ENCODE measurements at regions not wholly inside any gene's neighbourhood (a gene's known extent, or its start where the extent isn't known, plus 50 kb on each side); places are given as distances from the start of the nearest gene placed in this dataset.

DNA sequence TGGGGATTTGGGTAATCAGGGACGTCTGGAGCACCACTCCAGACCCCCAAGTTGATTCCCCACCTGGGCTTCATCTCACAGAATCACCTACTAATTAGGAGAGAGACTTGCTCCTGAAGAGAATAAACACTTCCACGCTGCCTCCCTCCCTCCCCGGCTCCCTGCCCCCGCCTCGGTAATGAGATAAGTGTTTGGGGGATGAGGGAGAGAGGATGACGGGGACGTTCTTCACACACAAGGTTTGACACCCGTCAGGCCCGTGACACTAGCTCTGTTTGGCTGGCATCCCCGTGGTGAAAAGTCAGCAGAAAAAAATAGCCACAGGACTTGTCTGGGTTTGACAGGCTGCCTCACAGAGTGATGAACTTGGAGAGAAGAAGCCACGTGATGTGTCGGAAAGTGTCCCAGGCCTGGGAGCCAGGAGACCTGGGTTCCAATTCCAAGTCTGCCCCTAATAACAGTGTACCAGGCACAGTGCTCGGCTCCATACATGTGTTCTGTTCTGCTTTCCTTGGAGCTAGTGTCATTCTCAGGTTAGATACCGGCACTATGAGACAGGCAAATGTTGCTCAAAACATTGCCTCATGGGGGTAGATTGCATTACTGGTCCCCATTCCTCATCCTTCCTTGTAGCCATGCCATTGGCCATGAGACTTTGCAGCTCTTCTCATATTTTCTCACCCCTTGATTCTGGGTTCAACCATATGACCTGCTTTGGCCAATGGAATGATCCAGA lies 578.0 kb downstream of the BCOR start:
- Histone ChIP-seq H3K27me3 (ENCODE audit: control insufficient read depth, insufficient read depth, low read length) (peaks cover 16% of the 10 kb centered on the region), H3K4me3 (ENCODE audit: low read depth, low read length) (no peak overlapping the region), H3K36me3 (ENCODE audit: control insufficient read depth, insufficient read depth, low read length) (no peaks in the 10 kb centered on the region)
- DNase-seq (ENCODE audit: low read depth): no peak
- TF ChIP-seq, protein P1, sequence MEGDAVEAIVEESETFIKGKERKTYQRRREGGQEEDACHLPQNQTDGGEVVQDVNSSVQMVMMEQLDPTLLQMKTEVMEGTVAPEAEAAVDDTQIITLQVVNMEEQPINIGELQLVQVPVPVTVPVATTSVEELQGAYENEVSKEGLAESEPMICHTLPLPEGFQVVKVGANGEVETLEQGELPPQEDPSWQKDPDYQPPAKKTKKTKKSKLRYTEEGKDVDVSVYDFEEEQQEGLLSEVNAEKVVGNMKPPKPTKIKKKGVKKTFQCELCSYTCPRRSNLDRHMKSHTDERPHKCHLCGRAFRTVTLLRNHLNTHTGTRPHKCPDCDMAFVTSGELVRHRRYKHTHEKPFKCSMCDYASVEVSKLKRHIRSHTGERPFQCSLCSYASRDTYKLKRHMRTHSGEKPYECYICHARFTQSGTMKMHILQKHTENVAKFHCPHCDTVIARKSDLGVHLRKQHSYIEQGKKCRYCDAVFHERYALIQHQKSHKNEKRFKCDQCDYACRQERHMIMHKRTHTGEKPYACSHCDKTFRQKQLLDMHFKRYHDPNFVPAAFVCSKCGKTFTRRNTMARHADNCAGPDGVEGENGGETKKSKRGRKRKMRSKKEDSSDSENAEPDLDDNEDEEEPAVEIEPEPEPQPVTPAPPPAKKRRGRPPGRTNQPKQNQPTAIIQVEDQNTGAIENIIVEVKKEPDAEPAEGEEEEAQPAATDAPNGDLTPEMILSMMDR (IDR thresholded peaks at IDR 0.05; ENCODE audit: insufficient read depth, low read length, poor library complexity, severe bottlenecking): no peak

DNA sequence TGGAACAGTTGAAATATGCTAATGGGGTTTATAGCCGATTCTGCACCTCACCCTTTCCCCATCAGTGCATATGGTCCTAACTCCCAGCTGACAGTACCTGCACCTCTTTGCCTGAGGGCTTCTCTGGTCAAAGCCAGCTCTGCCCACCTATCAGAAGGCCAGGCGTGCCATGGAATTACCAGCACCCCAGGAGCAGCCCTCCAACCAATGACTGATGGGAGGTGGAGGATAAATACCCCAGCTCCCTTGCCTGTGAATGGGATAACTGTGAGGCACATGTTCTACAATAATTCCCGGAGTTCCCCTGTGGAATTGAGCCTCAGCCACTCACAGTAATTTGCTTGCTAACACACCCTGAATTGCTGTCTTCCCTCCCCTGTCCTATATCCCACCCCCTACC lies 572.0 kb downstream of the BCOR start:
- Histone ChIP-seq H3K27me3 (ENCODE audit: control insufficient read depth, insufficient read depth, low read length) (peaks cover 2% of the 10 kb centered on the region), H3K36me3 (ENCODE audit: control insufficient read depth, insufficient read depth, low read length) (no peaks in the 10 kb centered on the region), H3K4me3 (ENCODE audit: low read depth, low read length) (no peak overlapping the region)
- no peak for DNase-seq (ENCODE audit: low read depth)
- TF ChIP-seq, protein P1 (IDR thresholded peaks at IDR 0.05; ENCODE audit: insufficient read depth, low read length, poor library complexity, severe bottlenecking): no peak

DNA sequence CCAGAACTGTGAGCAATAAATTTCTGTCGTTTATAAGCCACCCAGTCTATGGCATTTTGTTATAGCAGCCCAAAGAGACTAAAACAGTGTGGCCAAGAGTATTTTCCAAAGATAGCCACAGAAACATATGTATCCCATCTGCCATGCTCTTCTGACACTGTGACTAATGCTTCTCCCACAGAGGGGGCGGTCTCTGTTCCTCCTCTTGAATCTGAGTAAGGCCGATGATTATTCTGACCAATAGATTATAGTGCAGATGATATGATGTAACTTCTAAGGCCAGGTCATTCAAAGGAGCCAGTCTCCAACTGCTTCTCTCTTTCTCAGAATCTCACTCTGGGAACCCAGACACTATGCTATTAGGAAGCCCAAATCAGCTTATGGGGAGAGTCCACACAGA lies 570.7 kb downstream of the BCOR start:
- H3K4me3 ChIP-seq (ENCODE audit: low read depth, low read length): no peak overlapping the region
- H3K36me3 ChIP-seq (ENCODE audit: control insufficient read depth, insufficient read depth, low read length): no peaks in the 10 kb centered on the region
- no peak for DNase-seq (ENCODE audit: low read depth)
- peaks cover 2% of the 10 kb centered on the region for H3K27me3 ChIP-seq (ENCODE audit: control insufficient read depth, insufficient read depth, low read length)
- TF ChIP-seq, protein P1 (IDR thresholded peaks at IDR 0.05; ENCODE audit: insufficient read depth, low read length, poor library complexity, severe bottlenecking): no peak

DNA sequence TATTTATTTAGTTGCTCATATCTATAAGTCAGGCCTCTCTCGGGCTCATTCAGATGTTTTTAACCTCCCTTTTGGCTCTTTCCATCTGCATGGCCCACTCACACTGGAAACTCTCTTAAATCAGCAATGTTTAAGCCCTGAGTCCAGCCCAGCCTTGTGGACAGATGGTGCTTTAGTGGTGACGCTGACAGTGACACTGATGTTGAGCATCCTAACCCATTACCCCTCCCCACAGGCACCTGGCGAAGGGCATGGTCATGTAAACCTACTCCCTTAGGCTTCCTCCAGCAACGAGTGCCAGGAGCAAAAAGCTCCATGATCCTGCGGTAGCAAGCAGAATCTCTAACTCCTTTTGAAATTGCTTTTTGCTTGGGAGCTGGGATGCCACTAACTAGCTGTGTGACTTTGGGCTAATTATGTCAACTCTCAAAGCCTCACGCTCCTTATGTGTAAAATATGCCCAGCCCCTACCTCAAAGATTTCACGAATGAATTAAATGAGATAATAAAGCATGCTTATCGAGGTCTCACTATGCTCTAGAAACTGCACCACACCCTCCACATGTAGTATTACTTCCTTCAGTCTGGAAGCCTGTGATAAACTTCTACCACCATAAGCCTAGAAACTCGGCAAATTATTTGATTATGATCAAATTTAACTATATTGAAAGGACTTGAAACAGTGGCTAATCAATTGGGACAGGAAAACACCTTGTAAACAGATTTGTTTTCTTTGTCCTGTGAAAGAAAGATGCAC lies 569.4 kb downstream of the BCOR start:
- H3K36me3 ChIP-seq (ENCODE audit: control insufficient read depth, insufficient read depth, low read length): no peaks in the 10 kb centered on the region
- H3K4me3 ChIP-seq (ENCODE audit: low read depth, low read length): no peak overlapping the region
- no peak for DNase-seq (ENCODE audit: low read depth)
- peaks cover 2% of the 10 kb centered on the region for H3K27me3 ChIP-seq (ENCODE audit: control insufficient read depth, insufficient read depth, low read length)
- TF ChIP-seq, protein P1 (IDR thresholded peaks at IDR 0.05; ENCODE audit: insufficient read depth, low read length, poor library complexity, severe bottlenecking): no peak

DNA sequence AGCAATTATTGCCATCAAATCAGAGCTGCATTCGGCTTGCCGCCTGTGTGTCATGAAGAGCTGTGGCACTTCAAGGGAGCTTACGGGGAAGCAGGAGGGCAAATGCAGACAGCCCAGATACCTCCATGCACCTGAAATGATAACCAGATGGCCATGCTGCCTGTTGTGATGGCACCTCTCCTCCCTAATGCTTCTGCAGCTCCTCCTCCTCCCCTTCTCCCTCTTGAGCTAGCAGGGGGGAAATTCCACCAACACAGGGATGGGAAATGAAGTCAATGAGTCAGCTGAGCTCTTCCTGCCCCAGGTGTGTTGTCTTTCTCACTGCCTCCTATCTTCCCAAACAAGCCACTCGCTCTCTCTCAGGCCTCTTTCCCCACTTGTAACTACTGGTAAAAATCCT lies 565.0 kb downstream of the BCOR start:
- Histone ChIP-seq H3K27me3 (ENCODE audit: control insufficient read depth, insufficient read depth, low read length) (peaks cover 4% of the 10 kb centered on the region), H3K36me3 (ENCODE audit: control insufficient read depth, insufficient read depth, low read length) (no peaks in the 10 kb centered on the region), H3K4me3 (ENCODE audit: low read depth, low read length) (no peak overlapping the region)
- TF ChIP-seq, protein P1 (IDR thresholded peaks at IDR 0.05; ENCODE audit: insufficient read depth, low read length, poor library complexity, severe bottlenecking): no peak
- DNase-seq (ENCODE audit: low read depth): no peak
